ENCODE measurements at regions not wholly inside any gene's neighbourhood (a gene's known extent, or its start where the extent isn't known, plus 50 kb on each side); places are given as distances from the start of the nearest gene placed in this dataset.

GRCh38 chr2:207227749-207228145 is 62.0 kb upstream of the KLF7 start:
- no peak for TF ChIP-seq CTCF (IDR thresholded peaks at IDR 0.05)
- no peak for TF ChIP-seq POLR2A (IDR thresholded peaks at IDR 0.05)

Measured in lower leg skin (tissue), 3 donors.